Breast epithelium (tissue), 3 donors: ENCODE measurements at regions not wholly inside any gene's neighbourhood (a gene's known extent, or its start where the extent isn't known, plus 50 kb on each side); places are given as distances from the start of the nearest gene placed in this dataset.

Experiments
- CTCF ChIP-seq, 3 donors: fragments of 450-650 bp; IDR thresholded peaks; one replicate each; pipeline ENCODE4 v1.5.1; 2016 to 2017; ENCODE audit warnings: antibody characterized with exemption in 3 of 3, mild to moderate bottlenecking in 3 of 3, moderate library complexity in 3 of 3
- POLR2AphosphoS5 ChIP-seq, 3 donors: sonication (generic); formaldehyde crosslinking; IDR thresholded peaks; one replicate each; pipeline ENCODE4 v1.6.1; 2017; ENCODE audit warnings: antibody characterized with exemption in 3 of 3

- TF ChIP-seq CTCF (IDR thresholded peaks at IDR 0.05) (no peak), POLR2AphosphoS5 (IDR thresholded peaks at IDR 0.05) (no peak)
Measured at GRCh38 chr2:167471734-167472133, 583.5 kb downstream of the XIRP2 start.
